DMS53 (cell line): ENCODE measurements at regions not wholly inside any gene's neighbourhood (a gene's known extent, or its start where the extent isn't known, plus 50 kb on each side); places are given as distances from the start of the nearest gene placed in this dataset.
"Not testable (repeated sequence)": the region's sequence is repeated elsewhere in the genome, so short reads cannot be mapped to it uniquely, and the experiment has no call there.

Source experiments
- DNase-seq: peaks from one replicate; lab custom pipeline; 2025; lab: John Stamatoyannopoulos, UW

GRCh38 chr4:138400066-138400465 is 157.9 kb upstream of the SLC7A11 start:
- no peak for DNase-seq

GRCh38 chr4:138399081-138399480 is 156.9 kb upstream of the SLC7A11 start:
- no peak for DNase-seq

- peak; percentile 94 for DNase-seq
These were observed 156.2 kb upstream of the SLC7A11 start for GRCh38 chr4:138398322-138398721.

GRCh38 chr4:138393886-138394610 is 151.9 kb upstream of the SLC7A11 start:
- peak; percentile 31 for DNase-seq

- DNase-seq, result no peak
These were observed 150.7 kb upstream of the SLC7A11 start for GRCh38 chr4:138392751-138393308.

GRCh38 chr4:138389976-138390685 is 148.0 kb upstream of the SLC7A11 start:
- no peak for DNase-seq

- DNase-seq, result no peak
These were observed 132.8 kb upstream of the SLC7A11 start for GRCh38 chr4:138374947-138375346.

GRCh38 chr4:138367942-138368341 is 125.8 kb upstream of the SLC7A11 start:
- peak; percentile 77 for DNase-seq

GRCh38 chr4:138352446-138352845 is 110.3 kb upstream of the SLC7A11 start:
- not testable (repeated sequence) for DNase-seq

- DNase-seq, result peak; percentile 47
These were observed 105.9 kb upstream of the SLC7A11 start for GRCh38 chr4:138348055-138348454.

GRCh38 chr4:138347561-138347960 is 105.4 kb upstream of the SLC7A11 start:
- DNase-seq, result peak; percentile 34

- no peak for DNase-seq
These were observed 102.7 kb upstream of the SLC7A11 start for GRCh38 chr4:138344851-138345250.

GRCh38 chr4:138344054-138344453 is 101.9 kb upstream of the SLC7A11 start:
- no peak for DNase-seq

- no peak for DNase-seq
These were observed 99.7 kb upstream of the SLC7A11 start for GRCh38 chr4:138341739-138342415.

- DNase-seq, result no peak
These were observed 96.7 kb upstream of the SLC7A11 start for GRCh38 chr4:138338840-138339239.

- not testable (repeated sequence) for DNase-seq
These were observed 96.1 kb upstream of the SLC7A11 start for GRCh38 chr4:138338222-138338621.

GRCh38 chr4:138334346-138335016 is 92.3 kb upstream of the SLC7A11 start:
- DNase-seq, result peak; percentile 88

GRCh38 chr4:138332415-138332814 is 90.3 kb upstream of the SLC7A11 start:
- DNase-seq, result not testable (repeated sequence)

GRCh38 chr4:138330531-138330930 is 88.4 kb upstream of the SLC7A11 start:
- peak; percentile 54 for DNase-seq

GRCh38 chr4:138329506-138330070 is 87.4 kb upstream of the SLC7A11 start:
- DNase-seq, result peak; percentile 37

GRCh38 chr4:138327338-138327737 is 85.2 kb upstream of the SLC7A11 start:
- DNase-seq, result peak; percentile 49

GRCh38 chr4:138320831-138321230 is 78.7 kb upstream of the SLC7A11 start:
- no peak for DNase-seq
